ENCODE measurements at regions not wholly inside any gene's neighbourhood (a gene's known extent, or its start where the extent isn't known, plus 50 kb on each side); places are given as distances from the start of the nearest gene placed in this dataset.

DNA sequence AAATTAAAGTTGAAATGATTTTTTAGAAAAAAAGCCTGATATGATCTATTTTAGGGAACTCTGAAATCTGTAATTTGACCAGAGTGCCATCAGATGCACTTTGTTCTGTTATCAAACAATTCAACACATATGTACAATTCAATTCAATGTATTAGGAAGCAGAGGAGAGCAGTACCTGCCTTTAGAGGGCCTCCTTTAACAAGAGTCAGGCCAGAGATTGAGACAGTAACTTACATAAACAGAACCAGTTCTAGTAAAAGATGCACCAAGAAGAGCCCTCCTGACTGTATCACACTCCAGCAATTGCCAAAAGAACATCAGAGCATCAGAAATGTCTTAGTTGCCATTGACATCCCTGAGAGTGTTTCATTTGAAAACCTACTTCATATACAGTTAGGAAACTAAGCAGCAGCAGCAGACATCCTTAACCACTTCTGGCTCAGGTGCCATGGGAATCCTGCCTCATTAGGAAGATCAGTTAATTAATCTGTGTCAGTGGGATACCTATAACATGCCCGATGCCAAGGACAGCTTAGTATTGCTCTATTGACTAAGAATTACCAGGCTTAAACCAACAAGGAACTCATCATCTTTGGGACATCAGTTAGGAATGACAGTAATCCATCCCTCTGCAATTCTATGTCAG is 1222.6 kb upstream of the LRRN3 start:
- H3K9me3 ChIP-seq = no peaks in the 10 kb centered on the region
- no peaks in the 10 kb centered on the region for H3K36me3 ChIP-seq
- no peak for TF ChIP-seq EP300 (IDR thresholded peaks at IDR 0.05)
- TF ChIP-seq POLR2A (IDR thresholded peaks at IDR 0.05) = no peak
- TF ChIP-seq, protein P1, sequence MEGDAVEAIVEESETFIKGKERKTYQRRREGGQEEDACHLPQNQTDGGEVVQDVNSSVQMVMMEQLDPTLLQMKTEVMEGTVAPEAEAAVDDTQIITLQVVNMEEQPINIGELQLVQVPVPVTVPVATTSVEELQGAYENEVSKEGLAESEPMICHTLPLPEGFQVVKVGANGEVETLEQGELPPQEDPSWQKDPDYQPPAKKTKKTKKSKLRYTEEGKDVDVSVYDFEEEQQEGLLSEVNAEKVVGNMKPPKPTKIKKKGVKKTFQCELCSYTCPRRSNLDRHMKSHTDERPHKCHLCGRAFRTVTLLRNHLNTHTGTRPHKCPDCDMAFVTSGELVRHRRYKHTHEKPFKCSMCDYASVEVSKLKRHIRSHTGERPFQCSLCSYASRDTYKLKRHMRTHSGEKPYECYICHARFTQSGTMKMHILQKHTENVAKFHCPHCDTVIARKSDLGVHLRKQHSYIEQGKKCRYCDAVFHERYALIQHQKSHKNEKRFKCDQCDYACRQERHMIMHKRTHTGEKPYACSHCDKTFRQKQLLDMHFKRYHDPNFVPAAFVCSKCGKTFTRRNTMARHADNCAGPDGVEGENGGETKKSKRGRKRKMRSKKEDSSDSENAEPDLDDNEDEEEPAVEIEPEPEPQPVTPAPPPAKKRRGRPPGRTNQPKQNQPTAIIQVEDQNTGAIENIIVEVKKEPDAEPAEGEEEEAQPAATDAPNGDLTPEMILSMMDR (IDR thresholded peaks at IDR 0.05) = no peak
- WGBS, 2 donors = 75 to 81% methylated on average over 1 of the region's 1 CpG
- H3K27me3 ChIP-seq = no peaks in the 10 kb centered on the region
- H3K4me1 ChIP-seq = no peaks in the 10 kb centered on the region
- H3K4me3 ChIP-seq = no peak overlapping the region
- no peak for DNase-seq (ENCODE audit: low spot score in 2 of 2)
- no peak overlapping the region for H3K27ac ChIP-seq

GRCh38 chr7:109873296-109873695 is 1217.6 kb upstream of the LRRN3 start:
- Histone ChIP-seq H3K36me3 (no peaks in the 10 kb centered on the region), H3K9me3 (no peaks in the 10 kb centered on the region), H3K4me1 (no peaks in the 10 kb centered on the region), H3K27me3 (no peaks in the 10 kb centered on the region), H3K4me3 (no peak overlapping the region), H3K27ac (no peak overlapping the region)
- 37 to 40% methylated on average over 4 of the region's 4 CpGs for WGBS, 2 donors
- DNase-seq (ENCODE audit: low spot score in 2 of 2) = no peak
- TF ChIP-seq, protein P1 (IDR thresholded peaks at IDR 0.05) = no peak
- no peak for TF ChIP-seq POLR2A (IDR thresholded peaks at IDR 0.05)
- no peak for TF ChIP-seq EP300 (IDR thresholded peaks at IDR 0.05)

DNA sequence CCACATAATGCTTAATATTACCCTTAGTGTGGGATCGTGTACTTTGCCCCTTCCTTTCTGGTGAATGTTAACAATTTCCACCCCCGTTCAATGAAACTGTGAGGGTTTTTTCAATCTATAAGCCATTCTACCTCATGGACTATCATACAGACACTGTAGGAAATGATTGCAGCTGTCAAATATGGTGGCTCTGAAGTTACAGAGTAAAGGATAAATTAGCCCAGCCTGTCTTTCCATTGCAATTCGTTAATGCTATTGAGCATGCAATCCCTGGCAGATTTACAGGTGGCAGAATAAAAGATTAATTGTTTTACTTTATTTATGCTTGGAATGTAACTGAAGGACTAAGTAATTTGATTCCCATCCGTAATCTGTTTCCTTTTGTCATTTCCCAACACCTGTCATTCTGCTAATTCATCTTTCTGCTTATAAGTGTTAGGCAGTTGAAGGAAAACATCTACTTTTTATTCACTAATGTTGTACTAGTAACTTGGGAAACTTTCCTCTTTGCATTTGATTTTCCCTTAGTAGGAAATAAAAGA is 1211.6 kb upstream of the LRRN3 start:
- TF ChIP-seq POLR2A (IDR thresholded peaks at IDR 0.05) = no peak
- TF ChIP-seq, protein P1 (IDR thresholded peaks at IDR 0.05) = no peak
- Histone ChIP-seq H3K27me3 (no peaks in the 10 kb centered on the region), H3K4me1 (no peaks in the 10 kb centered on the region), H3K9me3 (no peaks in the 10 kb centered on the region), H3K36me3 (no peaks in the 10 kb centered on the region), H3K27ac (no peak overlapping the region), H3K4me3 (no peak overlapping the region)
- no peak for DNase-seq (ENCODE audit: low spot score in 2 of 2)
- WGBS, 2 donors = 65 to 67% methylated on average over 4 of the region's 4 CpGs

DNA sequence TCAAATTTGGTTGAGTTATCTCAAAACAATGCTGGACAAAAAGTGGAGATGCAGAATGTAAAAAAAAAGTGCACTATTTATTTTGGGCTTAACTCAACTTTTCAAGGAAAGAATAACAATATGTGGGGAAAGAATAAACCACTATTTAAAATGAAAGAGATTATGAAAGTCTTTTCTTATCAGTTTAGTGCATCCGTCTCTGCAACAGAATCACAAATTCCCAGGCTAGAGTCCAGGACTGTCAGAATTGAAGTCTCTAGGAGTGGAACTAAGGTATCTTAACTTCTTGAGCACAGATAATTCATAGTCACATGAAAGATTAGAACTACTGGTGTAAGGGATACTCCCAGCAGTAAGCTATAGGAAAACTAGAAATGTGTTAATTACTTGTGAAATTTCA is 1200.3 kb upstream of the LRRN3 start:
- H3K27me3 ChIP-seq = no peaks in the 10 kb centered on the region
- TF ChIP-seq EP300 (IDR thresholded peaks at IDR 0.05) (no peak), POLR2A (IDR thresholded peaks at IDR 0.05) (no peak)
- TF ChIP-seq, protein P1 (IDR thresholded peaks at IDR 0.05) = no peak
- H3K36me3 ChIP-seq = no peaks in the 10 kb centered on the region
- no peak for DNase-seq (ENCODE audit: low spot score in 2 of 2)
- H3K4me1 ChIP-seq = peaks cover 0 to 4% (median 0%) of the 10 kb centered on the region in 4 donors
- no peak overlapping the region for H3K4me3 ChIP-seq
- no peak overlapping the region for H3K27ac ChIP-seq
- no peaks in the 10 kb centered on the region for H3K9me3 ChIP-seq
- 22 to 24% methylated on average over 1 of the region's 1 CpG for WGBS, 2 donors

DNA sequence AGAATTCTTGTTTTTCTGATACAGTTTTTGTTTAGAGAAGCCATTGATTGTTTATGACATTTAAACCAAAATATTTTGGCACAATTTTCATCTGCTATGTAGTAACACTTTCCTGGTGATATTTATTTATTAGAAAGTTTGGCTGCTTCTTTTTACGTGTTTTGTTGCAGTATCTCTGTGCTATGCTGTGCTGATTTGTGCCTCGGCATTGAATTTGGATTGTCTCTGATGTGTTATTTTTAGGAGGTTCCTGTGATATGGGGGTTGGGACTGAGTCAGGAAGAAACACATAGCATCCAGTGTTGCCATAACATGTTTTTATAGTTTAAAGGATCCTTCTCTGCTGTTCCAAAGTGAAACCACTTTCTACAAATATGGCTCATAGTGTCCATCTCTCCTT is 1197.7 kb upstream of the LRRN3 start:
- no peak for DNase-seq (ENCODE audit: low spot score in 2 of 2)
- 33 to 34% methylated on average over 2 of the region's 2 CpGs for WGBS, 2 donors
- H3K27ac ChIP-seq = no peak overlapping the region
- TF ChIP-seq EP300 (IDR thresholded peaks at IDR 0.05) (no peak), POLR2A (IDR thresholded peaks at IDR 0.05) (no peak)
- TF ChIP-seq, protein P1 (IDR thresholded peaks at IDR 0.05) = no peak
- no peaks in the 10 kb centered on the region for H3K27me3 ChIP-seq
- no peaks in the 10 kb centered on the region for H3K36me3 ChIP-seq
- peak overlapping the region in 1 of 4 donors; percentile 16 for H3K4me3 ChIP-seq
- no peaks in the 10 kb centered on the region for H3K9me3 ChIP-seq
- H3K4me1 ChIP-seq = peaks cover 0 to 4% (median 0%) of the 10 kb centered on the region in 4 donors
